OCI-LY1 (cell line): ENCODE measurements at regions not wholly inside any gene's neighbourhood (a gene's known extent, or its start where the extent isn't known, plus 50 kb on each side); places are given as distances from the start of the nearest gene placed in this dataset.
"Not testable (repeated sequence)": the region's sequence is repeated elsewhere in the genome, so short reads cannot be mapped to it uniquely, and the experiment has no call there.

Source experiments
- H2AFZ ChIP-seq: fragments of 200-600 bp; sonication (generic), shearing (Covaris generic); 2 replicates; pipeline ENCODE4 v1.6.0; 2014; ENCODE audit warnings: antibody characterized with exemption, mild to moderate bottlenecking, low read length
- H3F3A ChIP-seq: fragments of 200-600 bp; sonication (generic), shearing (Covaris generic); 2 replicates; pipeline ENCODE4 v1.6.0; 2014; ENCODE audit warnings: mild to moderate bottlenecking, antibody characterized with exemption, low read length, moderate library complexity; ENCODE audit not compliant: insufficient read depth
- H3K27ac ChIP-seq: fragments of 200-600 bp; sonication (generic); 2 replicates; pipeline ENCODE4 v1.5.1; 2014; ENCODE audit warnings: low read length, mixed run types, mild to moderate bottlenecking, low read depth; ENCODE audit not compliant: poor library complexity, severe bottlenecking
- H3K27me3 ChIP-seq: fragments of 200-600 bp; sonication (generic); 2 replicates; pipeline ENCODE4 v1.6.0; 2014; ENCODE audit warnings: antibody characterized with exemption, mild to moderate bottlenecking, low read length, moderate library complexity; ENCODE audit not compliant: insufficient read depth
- H3K36me3 ChIP-seq: fragments of 200-600 bp; sonication (generic); 2 replicates; pipeline ENCODE4 v1.6.1; 2014; ENCODE audit warnings: mild to moderate bottlenecking, antibody characterized with exemption, low read length, moderate library complexity, mixed read lengths; ENCODE audit not compliant: insufficient read depth
- H3K4me1 ChIP-seq: fragments of 200-600 bp; sonication (generic); 2 replicates; pipeline ENCODE4 v1.5.1; 2014; ENCODE audit warnings: mild to moderate bottlenecking, low read length, moderate library complexity; ENCODE audit not compliant: insufficient read depth, severe bottlenecking
- H3K4me2 ChIP-seq: fragments of 200-600 bp; sonication (generic), shearing (Covaris generic); 2 replicates; pipeline ENCODE4 v1.6.1; 2014; ENCODE audit warnings: low read length
- H3K4me3 ChIP-seq: fragments of 200-600 bp; sonication (generic); 2 replicates; pipeline ENCODE4 v1.5.1; 2014; ENCODE audit warnings: low read length, low read depth, mild to moderate bottlenecking, mixed read lengths; ENCODE audit not compliant: poor library complexity, severe bottlenecking
- H3K79me2 ChIP-seq: fragments of 200-600 bp; shearing (Covaris generic); 2 replicates; pipeline ENCODE4 v1.6.1; 2016; ENCODE audit warnings: mixed run types, low read length, mixed read lengths; ENCODE audit not compliant: insufficient read depth
- H3K9ac ChIP-seq: fragments of 200-600 bp; sonication (generic), shearing (Covaris generic); 2 replicates; pipeline ENCODE4 v1.6.1; 2014; ENCODE audit warnings: mild to moderate bottlenecking, low read length, mixed read lengths
- H3K9me2 ChIP-seq: fragments of 200-600 bp; sonication (generic), shearing (Covaris generic); 2 replicates; pipeline ENCODE4 v1.6.1; 2014; ENCODE audit warnings: low read depth, mild to moderate bottlenecking, low read length, mixed read lengths
- H3K9me3 ChIP-seq: fragments of 200-600 bp; shearing (Covaris generic); 2 replicates; pipeline ENCODE4 v1.6.1; 2014; ENCODE audit warnings: low read length, mixed read lengths
- H4K20me1 ChIP-seq: fragments of 200-600 bp; sonication (generic), shearing (Covaris generic); 2 replicates; pipeline ENCODE4 v1.6.0; 2016; ENCODE audit warnings: mild to moderate bottlenecking, low read length; ENCODE audit not compliant: insufficient read depth
- CTCF ChIP-seq: fragments of 200-600 bp; sonication (generic), shearing (Covaris generic); IDR thresholded peaks from 2 replicates; pipeline ENCODE4 v1.5.1; 2017; ENCODE audit warnings: mild to moderate bottlenecking, antibody characterized with exemption, low read length, moderate library complexity, mixed read lengths
- EZH2 ChIP-seq: fragments of 200-600 bp; sonication (generic), shearing (Covaris generic); IDR thresholded peaks from 2 replicates; pipeline ENCODE4 v1.8.0; 2017; ENCODE audit warnings: borderline replicate concordance, mixed run types, mild to moderate bottlenecking, antibody characterized with exemption, low read length, moderate library complexity, mixed read lengths

GRCh38 chr7:57220746-57221145, 88.5 kb upstream of the ZNF479 start:
- TF ChIP-seq CTCF (no peak), EZH2 (no peak)
- Histone ChIP-seq H3K36me3 (no peaks in the 10 kb centered on the region), H3K27ac (no peak overlapping the region), H3K9me3 (no peaks in the 10 kb centered on the region), H3K27me3 (no peaks in the 10 kb centered on the region), H2AFZ (no peak overlapping the region), H3K9me2 (no peaks in the 10 kb centered on the region), H3K4me1 (no peaks in the 10 kb centered on the region), H3K9ac (no peak overlapping the region), H3K4me3 (no peak overlapping the region), H4K20me1 (no peaks in the 10 kb centered on the region), H3F3A (no peaks in the 10 kb centered on the region), H3K79me2 (no peaks in the 10 kb centered on the region), H3K4me2 (no peak overlapping the region)

- H3K9me3 ChIP-seq: no peaks in the 10 kb centered on the region
- no peaks in the 10 kb centered on the region for H3K36me3 ChIP-seq
- no peak overlapping the region for H2AFZ ChIP-seq
- no peaks in the 10 kb centered on the region for H4K20me1 ChIP-seq
- TF ChIP-seq EZH2: no peak
- TF ChIP-seq CTCF: no peak
- no peak overlapping the region for H3K9ac ChIP-seq
- no peak overlapping the region for H3K27ac ChIP-seq
- H3K79me2 ChIP-seq: no peaks in the 10 kb centered on the region
- no peaks in the 10 kb centered on the region for H3F3A ChIP-seq
- no peaks in the 10 kb centered on the region for H3K27me3 ChIP-seq
- no peak overlapping the region for H3K4me2 ChIP-seq
- H3K4me1 ChIP-seq: no peaks in the 10 kb centered on the region
- no peaks in the 10 kb centered on the region for H3K9me2 ChIP-seq
- H3K4me3 ChIP-seq: no peak overlapping the region
These were observed 93.4 kb upstream of the ZNF479 start for GRCh38 chr7:57225666-57226065.

- H3K4me2 ChIP-seq, H3K4me3 ChIP-seq, H3K4me1 ChIP-seq, H3K9me2 ChIP-seq, H3K9ac ChIP-seq, H2AFZ ChIP-seq, H3F3A ChIP-seq, H3K27me3 ChIP-seq, H4K20me1 ChIP-seq, H3K79me2 ChIP-seq, H3K27ac ChIP-seq, H3K36me3 ChIP-seq, H3K9me3 ChIP-seq: not testable (repeated sequence)
These were observed 109.0 kb upstream of the ZNF479 start for GRCh38 chr7:57241236-57241635.

GRCh38 chr7:57243551-57243950, 111.3 kb upstream of the ZNF479 start:
- not testable (repeated sequence) for H3K9me2 ChIP-seq, H3K79me2 ChIP-seq, H4K20me1 ChIP-seq, H3K9ac ChIP-seq, H3K9me3 ChIP-seq, H3K27ac ChIP-seq, H3K4me2 ChIP-seq, H3K4me3 ChIP-seq, H3K4me1 ChIP-seq, H3K27me3 ChIP-seq, H3F3A ChIP-seq, H2AFZ ChIP-seq, H3K36me3 ChIP-seq

- not testable (repeated sequence) for H3K4me3 ChIP-seq
These were observed 112.2 kb upstream of the ZNF479 start for GRCh38 chr7:57244345-57244980.

More at GRCh38 chr7:57244345-57244980, 112.2 kb upstream of the ZNF479 start:
- not testable (repeated sequence) for H3K9me2 ChIP-seq, H2AFZ ChIP-seq, H3F3A ChIP-seq, H4K20me1 ChIP-seq, H3K27ac ChIP-seq, H3K79me2 ChIP-seq, H3K27me3 ChIP-seq, H3K4me2 ChIP-seq, H3K9ac ChIP-seq, H3K4me1 ChIP-seq, H3K9me3 ChIP-seq, H3K36me3 ChIP-seq
